ENCODE measurements at regions not wholly inside any gene's neighbourhood (a gene's known extent, or its start where the extent isn't known, plus 50 kb on each side); places are given as distances from the start of the nearest gene placed in this dataset.

DNA sequence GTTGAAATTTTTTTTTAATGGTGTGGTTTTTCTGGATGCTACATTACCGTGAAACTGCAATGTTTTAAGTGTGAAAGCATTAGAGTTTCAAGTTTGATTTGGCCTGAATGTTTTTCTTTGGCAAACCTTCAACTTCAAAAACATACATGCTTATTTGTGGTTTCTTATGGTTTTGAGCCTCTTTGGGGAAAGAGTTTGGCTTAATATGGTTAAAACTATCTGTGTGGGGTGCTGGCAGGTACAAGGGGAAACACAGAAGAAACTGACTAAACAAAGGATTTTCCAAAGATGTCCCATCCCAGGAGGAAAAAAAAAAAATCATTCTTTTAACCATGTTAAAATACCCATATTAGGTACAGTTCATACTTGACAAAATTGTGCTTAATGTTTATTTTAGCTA lies 121.1 kb downstream of the HGF start:
- DNase-seq, result no peak

DNA sequence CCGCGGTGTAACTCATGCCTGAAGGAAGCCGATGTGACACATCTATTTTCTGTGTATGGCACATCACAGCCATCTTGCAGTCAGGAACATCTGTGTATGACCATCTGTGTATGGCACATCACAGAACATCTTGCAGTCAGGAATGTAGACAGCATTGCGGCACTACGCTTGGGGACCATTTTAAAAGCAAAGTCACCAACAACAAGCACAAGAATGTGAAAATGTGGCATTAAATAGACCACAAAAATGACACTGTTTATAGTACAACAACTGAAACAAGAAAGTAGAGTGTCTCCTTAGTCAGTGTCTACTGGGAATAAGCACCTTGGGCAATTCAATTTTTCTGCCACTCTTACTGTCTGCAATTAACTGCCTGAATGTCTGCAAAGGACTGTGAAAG lies 124.4 kb downstream of the HGF start:
- DNase-seq, result no peak

DNA sequence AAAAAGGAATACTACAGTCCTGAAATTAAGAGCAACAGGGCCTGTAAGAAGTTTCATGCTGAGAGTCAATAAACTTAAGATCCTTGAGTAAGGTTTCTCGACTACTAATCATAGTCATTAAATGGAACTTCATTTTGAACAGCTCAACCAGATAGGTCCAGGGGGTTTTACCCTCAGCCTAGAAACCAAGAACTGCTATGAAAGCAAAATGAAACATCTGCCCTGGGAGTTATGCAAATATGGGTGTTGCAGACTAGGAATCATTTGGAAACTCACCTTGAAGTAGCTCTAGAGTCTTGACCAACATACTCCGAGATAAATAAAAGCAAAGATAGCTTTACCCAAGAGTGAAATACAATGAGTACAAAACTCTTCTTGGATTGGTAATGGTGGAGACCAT lies 128.0 kb downstream of the HGF start:
- DNase-seq, result no peak

DNA sequence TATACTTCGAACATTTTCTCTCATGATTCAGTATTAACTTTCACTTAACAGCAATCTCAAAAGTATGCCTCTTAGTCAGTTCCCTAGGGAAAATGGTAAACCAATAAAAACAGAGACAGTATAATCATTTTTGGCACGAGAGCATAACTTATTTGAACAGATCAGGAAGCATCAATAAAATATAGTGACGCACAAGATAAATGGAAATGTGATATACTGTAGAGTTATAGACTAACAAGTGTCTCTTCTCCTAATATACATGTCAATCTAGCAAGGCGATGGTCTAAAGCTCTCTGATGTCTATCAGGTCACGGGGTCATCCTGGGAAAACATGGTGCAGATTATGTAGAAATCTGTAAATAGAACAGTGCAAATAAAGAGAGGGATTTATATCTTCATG lies 131.6 kb downstream of the HGF start:
- no peak for DNase-seq

DNA sequence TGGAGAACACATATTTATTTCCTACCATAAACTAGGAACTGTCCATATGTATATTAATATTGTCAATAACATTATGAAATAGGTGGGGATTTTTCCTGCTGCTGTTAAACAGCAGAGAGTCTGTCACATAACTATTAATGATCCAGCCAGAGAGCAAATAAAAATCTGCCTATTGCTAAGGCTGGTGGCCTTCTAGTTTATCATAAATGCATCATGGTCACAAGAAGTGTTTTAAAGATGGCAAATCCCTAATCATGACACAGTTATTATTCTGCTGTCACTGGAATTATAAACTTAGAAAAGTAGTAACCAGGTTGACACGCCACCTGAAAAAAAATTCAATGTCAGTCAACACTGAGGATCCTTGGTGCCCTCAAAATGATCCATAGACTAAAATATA lies 132.3 kb downstream of the HGF start:
- no peak for DNase-seq

DNA sequence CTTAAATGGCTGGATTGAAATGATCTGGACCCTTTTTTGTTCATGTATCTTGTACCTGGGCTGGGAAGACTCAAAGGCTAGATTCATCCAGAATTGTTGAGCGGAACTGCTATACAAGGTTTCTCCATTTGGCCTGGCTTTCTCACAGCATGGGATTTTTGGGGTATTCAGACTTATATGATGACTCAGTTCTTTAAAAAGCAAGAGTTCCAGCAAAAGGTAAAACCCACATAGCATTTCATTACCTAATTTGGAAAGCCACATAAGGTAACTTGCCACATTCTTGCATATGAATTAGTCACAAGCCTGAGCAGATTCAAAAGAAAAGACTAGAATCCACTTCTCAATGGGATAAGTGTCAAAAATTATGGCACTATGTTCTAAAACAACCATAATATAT lies 137.4 kb downstream of the HGF start:
- DNase-seq, result no peak

DNA sequence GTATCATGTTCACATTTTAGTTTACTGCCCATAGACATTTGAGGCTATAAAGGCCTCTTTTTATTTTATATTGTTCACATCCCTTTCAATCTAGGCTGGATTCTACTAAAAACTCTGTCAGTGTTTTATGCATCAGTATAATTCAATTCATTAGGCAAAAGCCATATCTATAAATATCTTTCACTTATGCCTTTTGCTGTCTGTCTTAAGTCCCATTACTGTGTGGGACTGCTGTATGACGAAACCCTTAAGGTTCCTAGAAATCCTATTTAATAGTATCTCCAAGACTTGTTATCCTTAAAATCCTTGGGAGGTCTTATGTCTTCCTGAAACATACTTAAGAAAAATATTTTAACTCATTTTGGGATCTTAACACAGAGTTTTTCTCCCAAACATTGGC lies 139.2 kb downstream of the HGF start:
- no peak for DNase-seq

DNA sequence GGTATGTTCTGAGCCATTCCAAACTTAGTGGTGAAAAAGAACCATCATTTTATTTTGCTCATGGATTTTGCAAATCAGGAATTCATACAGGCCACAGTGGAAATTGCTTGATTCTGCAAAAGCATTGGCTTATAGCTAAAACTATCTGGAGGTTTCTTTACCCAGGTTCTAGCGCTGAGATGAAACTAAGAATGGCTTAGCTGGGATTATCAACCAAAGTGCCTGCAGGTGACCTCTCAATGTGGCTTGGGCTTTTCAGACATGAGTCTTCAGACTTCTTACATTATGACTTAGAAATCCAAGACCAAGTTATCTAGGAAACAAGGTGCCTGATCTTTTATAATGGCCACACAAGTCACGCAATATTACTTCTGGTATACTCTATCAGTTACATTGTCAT lies 140.1 kb downstream of the HGF start:
- no peak for DNase-seq

DNA sequence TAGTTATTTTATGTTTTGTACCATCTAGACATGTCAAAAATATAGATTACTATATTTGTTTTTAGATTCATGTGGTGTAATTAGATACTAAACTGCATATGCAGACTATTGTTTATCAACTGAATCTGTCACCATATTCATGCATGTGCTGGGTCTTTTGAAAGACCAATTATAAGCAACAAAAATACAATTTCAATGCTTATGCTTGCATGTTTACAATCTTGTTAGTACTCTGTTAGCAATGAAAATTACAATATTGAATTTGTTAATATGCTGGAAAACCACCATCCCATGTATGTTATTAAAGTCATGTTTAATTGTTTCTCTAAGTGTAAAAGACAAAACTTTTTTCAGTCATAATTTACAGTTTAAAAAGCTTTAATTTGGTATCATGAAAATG lies 140.9 kb downstream of the HGF start:
- DNase-seq, result no peak

DNA sequence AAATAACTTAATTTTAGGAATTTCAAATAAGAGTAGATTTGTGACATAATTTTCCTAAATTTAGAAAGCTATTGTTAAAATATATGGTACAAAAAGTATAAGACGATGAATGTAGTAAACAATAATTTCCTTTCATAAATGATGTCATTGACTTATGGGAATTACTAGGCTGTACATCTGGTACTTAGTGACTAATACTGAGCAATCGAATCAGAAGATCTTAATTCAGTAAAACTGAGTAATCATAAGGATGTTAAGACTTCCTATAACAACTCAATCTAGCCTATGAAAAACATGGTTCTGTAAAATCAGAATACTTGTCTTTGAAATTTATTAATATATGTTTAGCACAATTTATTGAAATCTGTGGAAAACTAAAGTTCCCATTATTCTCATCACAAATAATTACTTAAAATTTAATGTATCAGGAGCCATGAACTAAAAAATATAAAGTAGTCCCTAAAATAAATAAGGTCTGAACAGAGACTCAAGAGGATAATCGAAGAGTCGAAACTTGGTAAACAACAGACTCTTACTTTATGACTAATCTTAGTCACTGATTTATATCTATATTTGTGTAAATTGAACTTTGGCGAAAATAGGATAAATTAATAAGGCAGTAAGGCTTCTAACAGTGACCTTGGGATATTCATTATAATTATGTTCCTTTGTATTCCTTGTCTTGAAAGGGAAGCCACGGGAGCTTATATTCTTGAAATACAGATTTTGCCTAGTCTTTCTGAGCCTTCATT lies 142.1 kb downstream of the HGF start:
- DNase-seq, result no peak

DNA sequence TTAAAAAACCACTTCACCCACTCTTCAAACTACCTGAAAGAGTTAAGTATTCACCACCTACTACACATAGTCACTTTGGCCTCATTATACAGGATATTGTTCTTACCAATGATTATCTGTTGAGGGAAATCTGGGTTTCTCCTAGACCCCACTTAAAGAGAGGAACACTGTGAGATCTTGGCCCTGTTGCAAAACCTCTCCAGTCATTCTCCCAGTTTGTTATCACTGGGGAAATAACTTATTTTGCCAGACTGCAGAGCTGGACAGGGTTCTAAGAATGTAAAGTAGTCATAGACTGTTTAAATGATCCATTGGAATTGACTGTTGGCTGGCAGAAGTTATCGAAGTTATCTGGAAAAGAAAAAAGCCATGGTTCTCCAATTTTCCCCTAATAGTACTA lies 143.8 kb downstream of the HGF start:
- DNase-seq, result no peak

DNA sequence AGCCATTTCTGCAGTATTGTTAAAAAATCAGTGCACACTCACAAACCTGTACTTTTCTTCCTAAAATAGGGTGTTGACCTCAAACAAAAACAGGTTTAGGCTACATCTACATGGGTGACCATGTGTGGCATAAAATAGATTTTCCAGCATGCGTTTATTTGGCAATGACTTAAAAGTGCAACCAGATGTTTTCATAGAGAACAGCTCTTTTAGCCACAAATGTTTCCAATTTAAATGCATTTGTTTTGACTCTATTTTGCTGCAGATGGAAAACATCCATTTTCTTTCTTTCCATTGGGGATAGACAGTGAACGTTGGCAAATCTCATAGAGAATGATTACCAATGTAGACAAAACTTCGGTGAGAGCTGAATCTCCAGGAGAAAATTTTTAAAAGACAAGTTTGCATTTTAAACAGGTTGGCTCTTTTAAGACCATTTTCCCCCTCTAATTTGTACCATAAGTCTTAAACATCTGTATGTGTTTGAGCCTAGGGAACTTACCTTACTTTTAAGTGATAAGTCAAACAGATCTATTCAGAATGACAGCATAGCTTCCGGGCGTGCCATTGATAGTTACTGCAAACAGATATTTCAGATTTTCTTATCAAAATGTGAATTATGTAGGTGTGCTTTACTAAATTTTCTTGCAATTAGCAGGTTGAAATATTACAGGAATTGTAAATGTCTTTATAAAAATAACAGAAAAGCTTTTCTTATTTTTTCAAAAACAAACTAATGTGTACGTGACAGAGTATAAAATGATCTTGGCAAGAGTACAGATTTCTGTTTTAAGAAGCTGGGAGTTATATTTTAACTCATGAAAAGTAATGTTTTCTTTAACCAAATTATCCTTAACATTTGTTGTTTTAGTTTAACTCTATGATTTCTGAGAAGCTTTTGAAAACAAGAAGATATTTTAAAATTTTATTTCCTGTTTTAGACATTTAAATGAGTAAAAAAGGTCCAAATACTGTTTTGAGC lies 144.9 kb downstream of the HGF start:
- DNase-seq, result no peak

DNA sequence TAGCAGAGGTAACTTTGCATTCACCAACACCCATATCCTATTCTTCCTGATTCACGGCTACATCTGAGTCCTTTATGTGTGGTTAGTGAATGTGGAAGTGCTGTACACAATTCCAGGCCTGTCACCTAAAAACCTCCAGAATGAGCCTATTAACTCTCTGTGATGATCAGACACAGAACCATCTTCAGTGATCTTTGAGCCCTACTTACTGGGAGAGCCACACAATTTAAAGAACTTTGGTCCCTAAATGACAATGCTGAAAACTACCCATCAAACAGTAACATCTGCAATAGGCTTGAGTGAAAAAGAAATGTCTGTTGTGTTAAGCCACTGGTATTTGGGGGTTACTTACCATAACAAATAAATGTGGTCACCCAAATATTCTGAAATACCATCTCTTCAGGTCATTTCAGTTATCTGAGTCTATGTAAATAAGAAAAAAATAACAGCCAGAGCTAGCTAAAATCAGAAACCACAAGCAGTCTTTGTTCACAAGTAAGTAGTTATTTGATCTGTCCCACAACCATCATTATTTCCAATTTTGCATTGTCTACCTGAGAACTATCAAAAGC lies 145.7 kb downstream of the HGF start:
- no peak for DNase-seq

DNA sequence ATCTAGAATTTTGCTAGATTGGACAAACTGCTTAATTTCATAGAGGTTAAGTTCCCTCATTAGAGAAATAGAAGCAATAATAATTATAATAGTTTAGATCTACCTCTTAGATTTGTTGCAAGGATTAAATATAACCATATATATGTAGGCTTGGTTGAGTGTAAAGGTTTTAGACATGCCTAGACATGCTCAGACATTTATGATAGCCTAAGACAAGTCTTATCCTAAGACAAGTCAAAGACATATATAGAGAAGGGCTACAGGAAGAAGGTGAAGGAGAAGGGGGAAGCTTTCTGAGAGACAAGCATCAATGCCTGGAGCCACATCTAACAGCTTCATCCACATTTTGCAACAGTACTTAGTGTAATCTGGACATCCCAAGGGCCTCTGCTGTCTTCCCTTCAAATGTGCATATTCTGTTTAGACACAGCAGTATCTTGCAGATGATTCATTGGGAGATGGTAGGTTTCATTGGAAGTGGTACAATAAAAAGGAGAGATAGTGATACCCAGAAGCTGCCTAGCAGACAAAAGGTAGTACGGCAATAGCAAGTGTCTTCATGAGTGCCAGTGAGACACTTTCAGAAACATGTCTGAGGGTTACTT lies 146.5 kb downstream of the HGF start:
- DNase-seq, result no peak

DNA sequence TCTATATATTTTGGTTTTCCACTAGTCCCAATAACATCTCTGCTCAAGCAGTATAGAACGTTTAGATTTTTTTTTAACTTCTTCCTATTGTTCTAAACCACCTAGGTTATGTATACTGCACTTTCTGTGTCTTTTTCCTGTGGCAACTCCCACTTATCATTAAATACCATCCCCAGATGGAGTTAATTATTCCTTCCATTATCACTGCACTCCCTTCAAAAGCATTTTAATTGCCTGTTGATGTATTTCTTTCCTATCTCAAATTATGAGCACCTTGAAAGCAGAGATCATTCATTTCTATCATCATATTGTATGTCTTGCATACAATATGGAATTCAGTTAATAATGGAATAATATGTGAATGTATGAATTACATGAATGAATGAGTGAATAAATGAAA lies 148.0 kb downstream of the HGF start:
- no peak for DNase-seq

DNA sequence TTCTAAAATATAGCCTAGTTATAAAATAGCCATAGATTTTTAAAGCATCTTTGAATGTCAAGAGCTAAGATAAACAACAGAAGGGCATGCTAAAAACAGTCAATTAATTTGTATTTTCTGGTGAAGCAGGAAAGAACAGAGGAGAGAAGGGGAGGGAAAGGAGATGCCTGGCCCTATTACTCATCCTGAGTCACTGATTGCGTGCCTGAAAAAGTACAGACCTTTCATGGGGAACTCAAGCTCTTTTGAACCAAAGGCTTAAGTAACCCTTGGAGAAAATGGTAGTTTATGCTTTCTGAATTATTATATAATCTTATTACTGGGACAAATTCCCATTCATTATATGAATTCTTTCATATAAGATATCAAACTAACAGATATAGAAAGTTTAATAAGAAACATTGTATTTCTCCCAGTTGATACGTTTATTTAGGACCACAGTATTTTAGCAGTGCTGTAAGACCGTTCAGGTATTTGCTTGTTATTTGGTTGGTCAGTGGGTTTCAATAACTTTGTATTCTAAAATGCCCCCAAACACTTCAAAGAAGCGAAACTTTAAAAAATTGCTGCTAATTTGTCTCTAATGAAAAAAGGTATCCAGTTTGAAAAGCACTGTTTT lies 151.3 kb downstream of the HGF start:
- no peak for DNase-seq

DNA sequence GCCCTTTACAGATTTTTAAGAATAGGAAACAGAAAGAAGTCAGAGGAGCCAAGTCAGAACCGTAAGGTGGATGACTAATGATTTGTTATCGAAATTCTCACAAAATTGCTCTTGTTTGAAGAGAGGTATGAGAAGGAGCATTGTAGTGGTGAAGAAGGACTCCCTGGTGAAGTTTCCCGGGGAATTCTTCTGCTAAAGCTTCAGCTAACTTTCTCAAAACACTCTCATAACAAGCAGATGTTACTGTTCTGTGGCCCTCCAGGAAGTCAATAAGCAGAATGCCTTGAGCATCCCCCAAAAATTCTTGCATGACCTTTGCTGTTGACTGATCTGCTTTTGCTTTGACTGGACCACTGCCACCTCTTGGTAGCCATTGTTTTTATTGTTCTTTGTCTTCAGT lies 152.9 kb downstream of the HGF start:
- DNase-seq, result no peak

DNA sequence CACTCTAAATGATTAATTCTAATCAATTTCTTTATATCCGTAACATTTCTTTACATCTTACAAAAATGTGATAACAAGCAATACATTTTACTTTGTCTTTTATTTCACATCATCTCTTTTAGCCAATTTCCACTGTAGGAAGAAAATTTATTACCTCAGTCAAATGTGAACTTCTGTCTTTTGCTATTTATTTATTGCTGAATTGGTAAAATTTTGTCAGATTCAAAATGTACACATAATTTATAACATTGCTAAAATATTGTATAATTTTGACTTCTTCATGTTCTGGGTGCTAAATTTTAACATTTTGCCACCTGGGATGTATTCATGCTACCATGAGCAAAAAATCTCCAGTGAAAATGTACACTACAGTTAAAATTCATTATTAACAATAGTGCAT lies 158.0 kb downstream of the HGF start:
- no peak for DNase-seq

DNA sequence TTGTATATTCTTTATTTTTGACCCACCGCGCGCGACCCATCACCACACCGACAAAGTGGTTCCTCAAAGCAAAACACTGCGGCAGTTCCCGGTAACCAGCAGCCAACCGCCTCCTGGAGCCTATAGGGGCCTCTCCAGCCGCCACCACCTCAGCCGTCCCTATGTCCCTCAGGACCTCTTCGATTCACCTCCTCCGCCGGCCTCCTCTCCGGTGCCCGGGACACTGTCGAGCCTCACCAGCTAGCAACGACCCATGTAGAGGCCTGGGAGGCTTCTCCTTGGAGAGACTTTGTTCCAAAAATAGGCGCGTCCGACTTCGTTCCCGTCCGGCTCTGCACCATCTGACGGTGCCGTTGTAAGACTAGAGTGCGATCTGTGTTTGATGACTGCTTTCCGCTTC lies 158.8 kb downstream of the HGF start:
- DNase-seq, result no peak

DNA sequence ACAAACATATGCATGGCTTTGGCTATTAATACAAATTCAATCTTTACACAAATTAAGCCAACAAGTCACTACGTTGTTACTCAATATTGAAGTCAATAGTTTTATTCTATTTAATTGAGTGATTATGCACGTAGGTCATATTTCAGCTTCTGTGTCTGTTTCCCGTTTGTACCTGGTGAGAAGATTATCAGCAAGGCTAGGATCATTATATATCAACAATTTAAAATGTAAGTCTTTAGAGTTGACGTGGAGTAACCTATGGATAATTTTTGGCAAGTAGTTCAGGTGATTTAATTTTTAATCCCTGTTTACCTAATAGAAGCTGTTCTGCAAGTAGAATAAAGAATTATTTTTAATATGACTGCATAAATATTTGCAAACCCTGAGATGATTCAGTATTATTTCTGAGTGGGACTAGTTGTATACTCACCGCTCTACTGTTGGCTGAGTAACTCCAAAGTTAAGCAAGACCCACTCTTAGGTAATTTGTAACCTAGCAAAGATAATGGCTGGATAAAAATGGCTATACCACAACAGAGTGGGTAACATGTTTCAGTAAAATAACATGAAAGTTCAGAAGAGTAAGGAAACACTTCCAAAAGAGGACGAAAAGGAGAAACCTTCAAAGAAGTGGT lies 161.0 kb downstream of the HGF start:
- no peak for DNase-seq

DNA sequence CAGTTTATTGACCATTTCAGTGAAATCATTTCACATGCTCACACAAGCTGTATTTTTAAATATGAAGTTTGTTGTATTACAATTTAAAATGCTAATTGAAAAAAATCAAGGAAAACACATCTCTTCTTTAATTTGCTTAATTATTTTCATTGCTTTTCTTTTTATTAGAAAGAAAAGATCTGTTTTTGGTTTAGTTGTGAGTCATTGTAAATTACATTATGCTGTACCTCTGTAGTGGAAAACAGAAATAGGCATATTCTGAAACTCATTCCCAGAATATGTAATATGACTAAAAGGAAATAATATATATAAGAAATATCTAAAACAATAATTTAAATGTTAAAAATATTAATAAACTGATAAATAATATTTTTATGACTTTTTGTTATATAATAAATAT lies 161.9 kb downstream of the HGF start:
- DNase-seq, result no peak

Measured in nucleus accumbens (tissue), 56 donors.